C4-2B (cell line): ENCODE measurements at regions not wholly inside any gene's neighbourhood (a gene's known extent, or its start where the extent isn't known, plus 50 kb on each side); places are given as distances from the start of the nearest gene placed in this dataset.

Experiments
- H3K27ac ChIP-seq: fragments of 450-650 bp; 2 replicates; pipeline ENCODE4 v1.5.1; 2017
- ZFX ChIP-seq: fragments of 450-650 bp; IDR thresholded peaks from 2 replicates; pipeline ENCODE4 v1.6.1; 2017
- TF ChIP-seq, protein P1 (sequence below): fragments of 450-650 bp; conservative IDR thresholded peaks from 2 replicates; pipeline ENCODE4 v1.5.1; 2017; ENCODE audit warnings: mild to moderate bottlenecking

GRCh38 chr5:19322716-19323485 is 665.1 kb downstream of the CDH18 start:
- no peak overlapping the region for H3K27ac ChIP-seq
- TF ChIP-seq ZFX: no peak
- TF ChIP-seq, protein P1, sequence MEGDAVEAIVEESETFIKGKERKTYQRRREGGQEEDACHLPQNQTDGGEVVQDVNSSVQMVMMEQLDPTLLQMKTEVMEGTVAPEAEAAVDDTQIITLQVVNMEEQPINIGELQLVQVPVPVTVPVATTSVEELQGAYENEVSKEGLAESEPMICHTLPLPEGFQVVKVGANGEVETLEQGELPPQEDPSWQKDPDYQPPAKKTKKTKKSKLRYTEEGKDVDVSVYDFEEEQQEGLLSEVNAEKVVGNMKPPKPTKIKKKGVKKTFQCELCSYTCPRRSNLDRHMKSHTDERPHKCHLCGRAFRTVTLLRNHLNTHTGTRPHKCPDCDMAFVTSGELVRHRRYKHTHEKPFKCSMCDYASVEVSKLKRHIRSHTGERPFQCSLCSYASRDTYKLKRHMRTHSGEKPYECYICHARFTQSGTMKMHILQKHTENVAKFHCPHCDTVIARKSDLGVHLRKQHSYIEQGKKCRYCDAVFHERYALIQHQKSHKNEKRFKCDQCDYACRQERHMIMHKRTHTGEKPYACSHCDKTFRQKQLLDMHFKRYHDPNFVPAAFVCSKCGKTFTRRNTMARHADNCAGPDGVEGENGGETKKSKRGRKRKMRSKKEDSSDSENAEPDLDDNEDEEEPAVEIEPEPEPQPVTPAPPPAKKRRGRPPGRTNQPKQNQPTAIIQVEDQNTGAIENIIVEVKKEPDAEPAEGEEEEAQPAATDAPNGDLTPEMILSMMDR: no peak

DNA sequence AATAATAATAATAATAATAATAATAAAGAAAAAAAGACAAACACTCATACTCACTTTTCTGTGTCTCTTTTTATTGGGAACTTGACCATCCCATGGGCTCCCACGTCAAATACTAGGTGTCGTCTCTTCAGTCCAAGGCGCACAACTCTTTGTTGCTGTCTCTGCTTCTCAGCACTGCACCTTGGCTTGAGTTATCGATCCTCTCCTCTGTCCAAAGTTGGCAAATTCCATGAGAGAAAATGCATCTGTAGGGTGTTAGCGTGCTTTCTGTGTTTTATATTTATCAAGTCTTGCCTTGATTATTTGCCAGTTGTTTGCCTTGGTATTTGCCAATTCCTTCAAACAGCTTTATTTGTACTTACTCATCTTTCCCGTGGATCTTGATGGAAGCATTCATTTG is 653.7 kb downstream of the CDH18 start:
- no peak overlapping the region for H3K27ac ChIP-seq
- TF ChIP-seq, protein P1: no peak
- TF ChIP-seq ZFX: no peak

DNA sequence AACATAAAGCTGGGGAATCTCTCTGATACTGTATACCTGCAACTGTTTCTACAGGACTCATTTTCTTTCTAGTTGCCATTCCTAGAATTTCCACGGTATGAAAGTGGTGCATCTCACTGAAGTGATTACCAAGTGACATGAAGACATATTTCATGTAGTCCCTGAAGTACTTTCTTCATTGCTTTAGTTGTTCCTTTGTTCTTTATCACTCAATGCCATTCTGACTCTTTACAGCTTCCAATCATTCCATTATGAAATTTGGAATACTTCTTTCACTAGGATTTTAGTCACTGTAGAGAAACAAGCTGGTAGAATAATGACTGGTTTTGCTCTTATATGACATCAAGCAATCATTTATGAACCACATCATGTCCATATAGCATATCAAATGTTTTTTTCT is 645.1 kb downstream of the CDH18 start:
- no peak overlapping the region for H3K27ac ChIP-seq
- TF ChIP-seq, protein P1: no peak
- no peak for TF ChIP-seq ZFX

GRCh38 chr5:19352120-19352519 is 635.9 kb downstream of the CDH18 start:
- no peak overlapping the region for H3K27ac ChIP-seq
- TF ChIP-seq, protein P1: no peak
- TF ChIP-seq ZFX: no peak

DNA sequence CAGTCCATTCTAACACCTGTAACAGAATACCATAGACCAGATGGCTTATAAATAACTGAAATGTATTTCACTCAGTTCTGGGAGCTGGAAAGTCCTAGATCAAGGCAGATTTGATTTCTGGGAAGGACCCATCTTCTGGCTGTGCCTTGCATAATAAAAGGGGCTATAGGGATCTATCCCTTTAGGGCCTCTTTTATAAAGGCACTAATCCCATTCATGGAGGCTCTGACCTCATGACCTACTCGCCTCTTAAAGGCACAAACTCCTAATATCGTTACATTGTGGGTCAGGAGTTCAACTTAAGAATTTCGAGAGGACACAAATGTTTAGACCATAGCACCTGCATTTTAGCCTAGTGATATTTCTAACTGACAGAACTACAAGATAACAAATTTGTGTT is 619.0 kb downstream of the CDH18 start:
- TF ChIP-seq, protein P1: no peak
- no peak for TF ChIP-seq ZFX

GRCh38 chr5:19369561-19369960 is 618.4 kb downstream of the CDH18 start:
- H3K27ac ChIP-seq: no peak overlapping the region
- TF ChIP-seq, protein P1: no peak
- TF ChIP-seq ZFX: no peak

More for the DNA sequence above, 619.0 kb downstream of the CDH18 start:
- H3K27ac ChIP-seq: no peak overlapping the region

- H3K27ac ChIP-seq: no peak overlapping the region
- no peak for TF ChIP-seq ZFX
- TF ChIP-seq, protein P1: no peak
Observed at GRCh38 chr5:19370655-19371386, 617.2 kb downstream of the CDH18 start.
